ENCODE measurements at regions not wholly inside any gene's neighbourhood (a gene's known extent, or its start where the extent isn't known, plus 50 kb on each side); places are given as distances from the start of the nearest gene placed in this dataset.

- H3K27me3 ChIP-seq (replicated peaks in 1 of 4; ENCODE audit: control extremely low read depth in 1 of 4, control insufficient read depth in 3 of 4, insufficient read depth in 4 of 4, low read length in 3 of 4): no peaks in the 10 kb centered on the region
- no peak overlapping the region for H3K4me3 ChIP-seq (ENCODE audit: control extremely low read depth in 1 of 5, extremely low read depth in 1 of 5, insufficient read depth in 1 of 5, low read depth in 2 of 5, low read length in 4 of 5)
- H3K27ac ChIP-seq (ENCODE audit: low read length in 2 of 2): no peak overlapping the region
- WGBS (ENCODE audit: insufficient coverage): 75% methylated on average over 21 of the region's 21 CpGs
- Mint-ChIP-seq H3K9me3 (ENCODE audit: insufficient read depth) (peaks cover 2% of the 10 kb centered on the region), H3K4me3 (no peak overlapping the region), H3K4me1 (no peaks in the 10 kb centered on the region), H3K27ac (no peak overlapping the region), H3K27me3 (peaks cover 8% of the 10 kb centered on the region)
- POLR2A ChIA-PET: no interaction called here
- no peaks in the 10 kb centered on the region for H3K4me1 ChIP-seq (ENCODE audit: control insufficient read depth in 2 of 2, insufficient read depth in 2 of 2, low read length in 2 of 2)
- no peak overlapping the region for H2AFZ ChIP-seq (ENCODE audit: insufficient read depth, low read depth, low read length, poor library complexity, severe bottlenecking)
- no peaks in the 10 kb centered on the region for H4K20me1 ChIP-seq (ENCODE audit: control insufficient read depth, insufficient read depth, low read length, poor library complexity, severe bottlenecking)
- H3K9ac ChIP-seq (ENCODE audit: low read length): no peak overlapping the region
- intact Hi-C loops (cut with micrococcal nuclease): no loop called here
- ATAC-seq (ENCODE audit: low read depth): no peak
- TF ChIP-seq EZH2 (IDR thresholded peaks at IDR 0.05; ENCODE audit: borderline replicate concordance, insufficient read depth, low read depth, low read length, poor library complexity, severe bottlenecking): no peak
- TF ChIP-seq CTCF (IDR thresholded peaks at IDR 0.05): no peak
- no peaks in the 10 kb centered on the region for H3K79me2 ChIP-seq (ENCODE audit: control insufficient read depth, insufficient read depth, low read length)
- no peaks in the 10 kb centered on the region for H3K9me3 ChIP-seq (ENCODE audit: control extremely low read depth in 1 of 3, control insufficient read depth in 2 of 3, insufficient read depth in 1 of 3, low read length in 2 of 3)
- H3K4me2 ChIP-seq (replicated peaks; ENCODE audit: low read depth, low read length, poor library complexity, severe bottlenecking): no peak overlapping the region
- CTCF ChIA-PET: interaction anchor here (0.6 kb wide), 1 partner anchor 33 kb away, joined by 5 read pairs; no protein-coding TSS in a partner anchor
- DNase-seq: no peak
- no peaks in the 10 kb centered on the region for H3K36me3 ChIP-seq (replicated peaks in 1 of 2; ENCODE audit: control extremely low read depth in 1 of 2, control insufficient read depth in 1 of 2, extremely low read depth in 1 of 2, insufficient read depth in 2 of 2, low read length in 1 of 2)
These were observed 245.3 kb downstream of the TSN start for GRCh38 chr2:122000556-122001340.

- WGBS (ENCODE audit: insufficient coverage): 28% methylated on average over 5 of the region's 7 CpGs
- no peaks in the 10 kb centered on the region for H3K4me1 Mint-ChIP-seq
These were observed 246.0 kb downstream of the TSN start for GRCh38 chr2:122001441-122001874.

More at GRCh38 chr2:122001441-122001874, 246.0 kb downstream of the TSN start:
- POLR2A ChIA-PET: no interaction called here
- no peak overlapping the region for H2AFZ ChIP-seq (ENCODE audit: insufficient read depth, low read depth, low read length, poor library complexity, severe bottlenecking)
- H3K79me2 ChIP-seq (ENCODE audit: control insufficient read depth, insufficient read depth, low read length): no peaks in the 10 kb centered on the region
- H3K4me1 ChIP-seq (ENCODE audit: control insufficient read depth in 2 of 2, insufficient read depth in 2 of 2, low read length in 2 of 2): no peaks in the 10 kb centered on the region
- H3K27me3 ChIP-seq (replicated peaks in 1 of 4; ENCODE audit: control extremely low read depth in 1 of 4, control insufficient read depth in 3 of 4, insufficient read depth in 4 of 4, low read length in 3 of 4): no peaks in the 10 kb centered on the region
- Mint-ChIP-seq H3K27ac (no peak overlapping the region), H3K9me3 (ENCODE audit: insufficient read depth) (peaks cover 2% of the 10 kb centered on the region), H3K4me3 (no peak overlapping the region), H3K27me3 (peaks cover 8% of the 10 kb centered on the region)
- H3K9me3 ChIP-seq (ENCODE audit: control extremely low read depth in 1 of 3, control insufficient read depth in 2 of 3, insufficient read depth in 1 of 3, low read length in 2 of 3): no peaks in the 10 kb centered on the region
- intact Hi-C loops (cut with micrococcal nuclease): no loop called here
- no peak for DNase-seq
- CTCF ChIA-PET: no interaction called here
- no peaks in the 10 kb centered on the region for H4K20me1 ChIP-seq (ENCODE audit: control insufficient read depth, insufficient read depth, low read length, poor library complexity, severe bottlenecking)
- no peaks in the 10 kb centered on the region for H3K36me3 ChIP-seq (replicated peaks in 1 of 2; ENCODE audit: control extremely low read depth in 1 of 2, control insufficient read depth in 1 of 2, extremely low read depth in 1 of 2, insufficient read depth in 2 of 2, low read length in 1 of 2)
- no peak overlapping the region for H3K27ac ChIP-seq (ENCODE audit: low read length in 2 of 2)
- TF ChIP-seq EZH2 (IDR thresholded peaks at IDR 0.05; ENCODE audit: borderline replicate concordance, insufficient read depth, low read depth, low read length, poor library complexity, severe bottlenecking): no peak
- no peak overlapping the region for H3K9ac ChIP-seq (ENCODE audit: low read length)
- no peak overlapping the region for H3K4me2 ChIP-seq (replicated peaks; ENCODE audit: low read depth, low read length, poor library complexity, severe bottlenecking)
- ATAC-seq (ENCODE audit: low read depth): no peak
- no peak overlapping the region for H3K4me3 ChIP-seq (ENCODE audit: control extremely low read depth in 1 of 5, extremely low read depth in 1 of 5, insufficient read depth in 1 of 5, low read depth in 2 of 5, low read length in 4 of 5)
